Right renal pelvis (tissue), 4 donors: ENCODE measurements at regions not wholly inside any gene's neighbourhood (a gene's known extent, or its start where the extent isn't known, plus 50 kb on each side); places are given as distances from the start of the nearest gene placed in this dataset.
"Not testable (repeated sequence)": the region's sequence is repeated elsewhere in the genome, so short reads cannot be mapped to it uniquely, and the experiment has no call there.

ENCODE experiments used
- DNase-seq, 4 donors: peaks; one replicate each; pipeline ENCODE4 v3.0.0-alpha.2; 2013; ENCODE audit warnings: low read depth in 4 of 4, low spot score in 3 of 4, missing footprints in 1 of 4

- no peak for DNase-seq
These were observed 422.5 kb upstream of the SGCG start for GRCh38 chr13:22758245-22758644.

GRCh38 chr13:22761709-22762108, 419.1 kb upstream of the SGCG start:
- no peak for DNase-seq

- no peak for DNase-seq
These were observed 415.2 kb upstream of the SGCG start for GRCh38 chr13:22765547-22765946.

GRCh38 chr13:22770891-22771290, 409.9 kb upstream of the SGCG start:
- no peak for DNase-seq

GRCh38 chr13:22773465-22773864, 407.3 kb upstream of the SGCG start:
- no peak for DNase-seq

- no peak for DNase-seq
These were observed 404.2 kb upstream of the SGCG start for GRCh38 chr13:22776394-22777186.

GRCh38 chr13:22777207-22777606, 403.6 kb upstream of the SGCG start:
- no peak for DNase-seq

GRCh38 chr13:22789027-22789593, 391.7 kb upstream of the SGCG start:
- DNase-seq, result no peak

GRCh38 chr13:22789916-22790315, 390.9 kb upstream of the SGCG start:
- no peak for DNase-seq

GRCh38 chr13:22793598-22794134, 387.1 kb upstream of the SGCG start:
- no peak for DNase-seq

GRCh38 chr13:22800526-22801401, 380.0 kb upstream of the SGCG start:
- DNase-seq, result no peak

- peak in 1 of 4 donors; percentile 25 for DNase-seq
These were observed 379.3 kb upstream of the SGCG start for GRCh38 chr13:22801402-22802003.

- no peak for DNase-seq
These were observed 368.0 kb upstream of the SGCG start for GRCh38 chr13:22812793-22813192.

GRCh38 chr13:22813531-22814377, 367.0 kb upstream of the SGCG start:
- DNase-seq, result not testable (repeated sequence)

- not testable (repeated sequence) for DNase-seq
These were observed 366.3 kb upstream of the SGCG start for GRCh38 chr13:22814433-22814832.

GRCh38 chr13:22821589-22821988, 359.2 kb upstream of the SGCG start:
- DNase-seq, result no peak

- DNase-seq, result no peak
These were observed 355.6 kb upstream of the SGCG start for GRCh38 chr13:22825186-22825585.

- no peak for DNase-seq
These were observed 352.7 kb upstream of the SGCG start for GRCh38 chr13:22828081-22828480.

GRCh38 chr13:22836475-22836874, 344.3 kb upstream of the SGCG start:
- DNase-seq, result no peak
